HG03060 (cell line): ENCODE measurements at regions not wholly inside any gene's neighbourhood (a gene's known extent, or its start where the extent isn't known, plus 50 kb on each side); places are given as distances from the start of the nearest gene placed in this dataset.

Experiments used
- ATAC-seq: cut with Tn5 transposase; IDR thresholded peaks from one replicate; pipeline ENCODE4 v1.9.1; 2021; ENCODE audit warnings: low read depth, moderate number of reproducible peaks; ENCODE audit not compliant: unreplicated experiment

DNA sequence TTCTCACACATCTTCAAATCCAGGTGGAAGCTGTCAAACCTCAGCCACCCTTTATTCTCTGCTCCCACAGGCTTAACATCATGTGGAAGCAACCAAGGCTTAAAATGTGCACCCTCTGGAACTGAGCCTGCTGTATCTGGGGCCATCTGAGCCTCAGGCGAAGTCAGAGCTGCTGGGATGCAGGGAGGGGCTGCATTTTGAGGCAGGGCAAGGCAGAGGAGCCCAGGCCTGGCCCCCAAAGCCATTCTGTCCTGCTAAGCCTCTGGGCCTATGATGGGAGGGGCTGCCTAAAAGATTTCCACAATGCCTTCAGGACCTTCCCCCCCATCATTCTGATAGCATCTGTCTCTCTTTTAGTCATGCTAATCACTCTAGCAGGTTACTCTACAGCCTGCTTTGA lies 51.7 kb upstream of the COBL start:
- no peak for ATAC-seq

DNA sequence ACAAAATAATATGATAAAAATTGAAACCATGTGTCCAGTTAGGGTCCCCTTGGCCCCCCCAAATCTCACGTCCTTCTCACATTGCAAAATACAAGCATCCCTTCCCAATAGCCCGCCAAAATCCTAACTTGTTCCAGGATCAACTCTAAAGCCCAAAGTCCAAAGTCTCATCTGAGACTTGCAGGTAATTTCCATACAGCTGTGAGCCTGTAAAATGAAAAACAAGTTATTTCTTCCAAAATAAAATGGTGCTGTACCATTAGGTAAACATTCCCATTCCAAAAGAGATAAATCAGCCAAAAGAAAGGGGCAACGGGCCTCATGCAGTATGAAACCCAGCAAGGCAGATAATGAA lies 51.0 kb upstream of the COBL start:
- ATAC-seq, result no peak

GRCh38 chr7:51366930-51367613 lies 50.5 kb upstream of the COBL start:
- peak; percentile 52 for ATAC-seq
